HPDE6-E6E7 (cell line): ENCODE measurements at regions not wholly inside any gene's neighbourhood (a gene's known extent, or its start where the extent isn't known, plus 50 kb on each side); places are given as distances from the start of the nearest gene placed in this dataset.

ENCODE experiments used
- DNase-seq: peaks from one replicate; pipeline ENCODE4 v3.0.0; 2011; ENCODE audit warnings: missing footprints; ENCODE audit errors: extremely low spot score

GRCh38 chr4:32142075-32142474 is 1421.9 kb downstream of the PCDH7 start:
- DNase-seq = no peak

GRCh38 chr4:32145987-32146386 is 1425.8 kb downstream of the PCDH7 start:
- DNase-seq = no peak

- DNase-seq = no peak
These were observed 1427.4 kb downstream of the PCDH7 start for GRCh38 chr4:32147446-32148085.

GRCh38 chr4:32148111-32148666 is 1428.0 kb downstream of the PCDH7 start:
- DNase-seq = no peak

- DNase-seq = no peak
These were observed 1438.8 kb downstream of the PCDH7 start for GRCh38 chr4:32158961-32159360.

GRCh38 chr4:32161392-32161791 is 1441.2 kb downstream of the PCDH7 start:
- no peak for DNase-seq

GRCh38 chr4:32163125-32163524 is 1443.0 kb downstream of the PCDH7 start:
- no peak for DNase-seq

GRCh38 chr4:32169841-32170240 is 1449.7 kb downstream of the PCDH7 start:
- DNase-seq = no peak

- DNase-seq = no peak
These were observed 1451.9 kb downstream of the PCDH7 start for GRCh38 chr4:32172086-32172485.

- peak; percentile 29 for DNase-seq
These were observed 1452.6 kb downstream of the PCDH7 start for GRCh38 chr4:32172761-32173160.

GRCh38 chr4:32180086-32180485 is 1459.9 kb downstream of the PCDH7 start:
- DNase-seq = no peak

- no peak for DNase-seq
These were observed 1464.0 kb downstream of the PCDH7 start for GRCh38 chr4:32184186-32184585.

GRCh38 chr4:32189130-32189529 is 1469.0 kb downstream of the PCDH7 start:
- DNase-seq = no peak

GRCh38 chr4:32189788-32190187 is 1469.6 kb downstream of the PCDH7 start:
- no peak for DNase-seq

GRCh38 chr4:32191961-32192360 is 1471.8 kb downstream of the PCDH7 start:
- DNase-seq = no peak

GRCh38 chr4:32192363-32192762 is 1472.2 kb downstream of the PCDH7 start:
- DNase-seq = no peak

- no peak for DNase-seq
These were observed 1472.8 kb downstream of the PCDH7 start for GRCh38 chr4:32192991-32193390.

- no peak for DNase-seq
These were observed 1477.0 kb downstream of the PCDH7 start for GRCh38 chr4:32196950-32197688.

- no peak for DNase-seq
These were observed 1479.5 kb downstream of the PCDH7 start for GRCh38 chr4:32199639-32200038.

- DNase-seq = no peak
These were observed 1483.2 kb downstream of the PCDH7 start for GRCh38 chr4:32203340-32203739.

- no peak for DNase-seq
These were observed 1486.6 kb downstream of the PCDH7 start for GRCh38 chr4:32206756-32207155.

- DNase-seq = no peak
These were observed 1487.3 kb downstream of the PCDH7 start for GRCh38 chr4:32207456-32207855.

- no peak for DNase-seq
These were observed 1495.1 kb downstream of the PCDH7 start for GRCh38 chr4:32215277-32215676.
